CD4-positive, alpha-beta T cell treated with Interleukin-12 subunit alpha and Interleukin-12 subunit beta, for 1 hour (primary cell): ENCODE measurements at regions not wholly inside any gene's neighbourhood (a gene's known extent, or its start where the extent isn't known, plus 50 kb on each side); places are given as distances from the start of the nearest gene placed in this dataset.
"Not testable (repeated sequence)": the region's sequence is repeated elsewhere in the genome, so short reads cannot be mapped to it uniquely, and the experiment has no call there.

ENCODE experiments used
- DNase-seq: peaks from one replicate; pipeline ENCODE4 v3.0.0-alpha.2; 2020

- not testable (repeated sequence) for DNase-seq
Measured at GRCh38 chr7:5121256-5121655, 68.8 kb upstream of the WIPI2 start.

- peak; percentile 40 for DNase-seq
Measured at GRCh38 chr7:5131238-5131637, 58.8 kb upstream of the WIPI2 start.

GRCh38 chr7:5132539-5132938 lies 57.5 kb upstream of the WIPI2 start:
- no peak for DNase-seq

GRCh38 chr7:5139998-5140397 lies 50.0 kb upstream of the WIPI2 start:
- peak; percentile 40 for DNase-seq
